ENCODE measurements at regions not wholly inside any gene's neighbourhood (a gene's known extent, or its start where the extent isn't known, plus 50 kb on each side); places are given as distances from the start of the nearest gene placed in this dataset.
"Not testable (repeated sequence)": the region's sequence is repeated elsewhere in the genome, so short reads cannot be mapped to it uniquely, and the experiment has no call there.

GRCh38 chr4:53865054-53865453 lies 199.4 kb downstream of the CHIC2 start:
- DNase-seq: no peak

- DNase-seq: no peak
Measured at GRCh38 chr4:53863736-53864365, 200.6 kb downstream of the CHIC2 start.

- DNase-seq: no peak
Measured at GRCh38 chr4:53863158-53863557, 201.2 kb downstream of the CHIC2 start.

GRCh38 chr4:53861856-53862610 lies 202.4 kb downstream of the CHIC2 start:
- DNase-seq: peak; percentile 9

DNA sequence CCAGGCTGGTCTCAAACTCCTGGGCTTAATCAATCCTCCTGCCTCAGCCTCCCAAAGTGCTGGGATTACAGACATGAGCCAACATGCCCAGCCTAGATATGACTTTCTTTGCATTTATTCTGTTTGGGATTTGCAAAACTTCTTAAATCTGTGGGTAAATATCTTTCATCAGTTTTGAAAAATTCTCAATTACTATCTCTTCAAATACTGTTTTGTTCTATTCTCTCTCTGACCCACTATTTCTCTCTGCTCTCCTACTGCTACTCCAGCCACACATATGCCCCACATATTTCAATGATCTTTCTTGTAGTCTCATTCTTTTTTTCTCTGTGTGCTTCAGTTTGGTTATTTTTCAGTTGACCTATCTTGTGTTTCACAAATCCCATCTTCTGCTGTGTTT lies 205.1 kb downstream of the CHIC2 start:
- no peak for DNase-seq

- DNase-seq: no peak
Measured at GRCh38 chr4:53858744-53859143, 205.7 kb downstream of the CHIC2 start.

- peak; percentile 67 for DNase-seq
Measured at GRCh38 chr4:53855581-53856250, 208.7 kb downstream of the CHIC2 start.

- DNase-seq: no peak
Measured at GRCh38 chr4:53854991-53855568, 209.3 kb downstream of the CHIC2 start.

DNA sequence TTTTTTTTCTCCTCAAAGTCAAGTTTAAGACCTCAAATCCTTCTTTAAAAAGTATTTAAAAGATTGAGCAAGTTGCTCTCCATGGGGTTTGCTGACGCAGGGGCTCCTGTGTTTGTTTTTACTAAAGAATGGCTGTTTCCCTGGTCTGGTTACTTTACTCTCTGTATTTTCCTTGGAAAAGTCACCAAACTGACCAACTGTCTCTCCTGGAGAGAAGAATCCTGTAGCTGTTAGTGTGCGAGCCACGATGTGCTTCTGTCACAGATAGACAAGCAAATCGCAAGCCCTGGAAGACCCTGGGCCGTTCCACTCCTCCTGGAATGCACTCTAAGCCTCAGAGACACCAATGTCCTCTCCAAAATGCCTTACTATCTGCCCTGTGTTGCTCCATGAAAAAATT lies 212.1 kb downstream of the CHIC2 start:
- DNase-seq: no peak

DNA sequence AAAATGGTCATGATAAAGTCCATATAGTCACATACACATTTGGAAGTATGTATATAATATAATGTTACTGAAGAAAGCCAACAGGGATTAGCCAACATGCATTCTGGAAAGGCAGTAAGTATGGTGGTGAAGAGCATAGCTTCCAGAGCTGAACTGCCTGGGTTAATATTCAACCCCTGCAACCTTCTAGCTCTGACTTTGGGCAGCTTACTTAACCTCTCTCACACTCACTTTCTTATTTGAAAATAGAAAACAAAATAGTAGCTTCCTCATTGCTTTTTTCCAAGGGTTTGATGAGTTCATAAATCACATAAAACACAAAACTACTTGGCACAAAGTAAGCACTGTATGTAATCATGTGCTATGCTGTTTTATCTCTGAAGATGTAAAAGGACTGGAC lies 216.4 kb downstream of the CHIC2 start:
- peak; percentile 27 for DNase-seq

GRCh38 chr4:53844551-53844950 lies 219.9 kb downstream of the CHIC2 start:
- DNase-seq: no peak

DNA sequence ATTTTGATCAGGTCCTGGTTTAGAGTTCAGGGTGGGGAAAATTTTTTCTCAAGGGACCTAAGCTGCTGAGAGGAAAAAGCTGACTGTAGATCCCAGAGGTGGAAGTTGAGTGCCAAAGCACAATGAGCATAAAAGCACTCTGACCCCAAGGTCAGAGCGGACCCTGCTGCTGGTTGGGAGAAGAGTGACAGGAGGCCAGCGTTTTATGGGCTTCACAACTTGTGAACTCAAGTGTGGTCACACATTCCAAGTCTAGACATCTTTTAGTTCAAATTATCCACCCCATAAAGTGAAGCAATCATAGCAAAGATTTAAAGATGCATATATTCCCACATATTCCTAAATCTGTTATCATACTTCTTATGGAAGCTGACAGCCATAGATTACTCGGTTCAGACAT lies 220.3 kb downstream of the CHIC2 start:
- DNase-seq: no peak

- DNase-seq: no peak
Measured at GRCh38 chr4:53841711-53842110, 222.7 kb downstream of the CHIC2 start.

DNA sequence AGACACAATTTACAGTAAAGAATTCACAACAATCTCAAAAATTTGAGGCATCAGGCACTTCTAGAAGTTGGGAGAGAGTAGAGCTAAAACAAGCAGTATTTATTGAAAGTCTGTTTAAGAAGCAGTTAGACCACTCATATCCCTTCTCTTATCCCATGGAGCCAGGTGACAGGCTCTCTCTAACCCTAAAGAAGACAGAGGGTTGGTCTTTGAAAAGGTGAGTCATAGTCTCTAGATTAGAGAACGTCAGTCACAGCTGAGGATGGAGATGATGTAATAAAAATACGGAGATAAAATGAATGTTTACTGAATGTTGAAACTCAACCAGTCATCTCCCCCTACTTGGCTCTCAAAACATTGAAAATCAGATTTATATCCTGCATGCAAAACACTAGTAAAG lies 223.8 kb downstream of the CHIC2 start:
- peak; percentile 37 for DNase-seq

DNA sequence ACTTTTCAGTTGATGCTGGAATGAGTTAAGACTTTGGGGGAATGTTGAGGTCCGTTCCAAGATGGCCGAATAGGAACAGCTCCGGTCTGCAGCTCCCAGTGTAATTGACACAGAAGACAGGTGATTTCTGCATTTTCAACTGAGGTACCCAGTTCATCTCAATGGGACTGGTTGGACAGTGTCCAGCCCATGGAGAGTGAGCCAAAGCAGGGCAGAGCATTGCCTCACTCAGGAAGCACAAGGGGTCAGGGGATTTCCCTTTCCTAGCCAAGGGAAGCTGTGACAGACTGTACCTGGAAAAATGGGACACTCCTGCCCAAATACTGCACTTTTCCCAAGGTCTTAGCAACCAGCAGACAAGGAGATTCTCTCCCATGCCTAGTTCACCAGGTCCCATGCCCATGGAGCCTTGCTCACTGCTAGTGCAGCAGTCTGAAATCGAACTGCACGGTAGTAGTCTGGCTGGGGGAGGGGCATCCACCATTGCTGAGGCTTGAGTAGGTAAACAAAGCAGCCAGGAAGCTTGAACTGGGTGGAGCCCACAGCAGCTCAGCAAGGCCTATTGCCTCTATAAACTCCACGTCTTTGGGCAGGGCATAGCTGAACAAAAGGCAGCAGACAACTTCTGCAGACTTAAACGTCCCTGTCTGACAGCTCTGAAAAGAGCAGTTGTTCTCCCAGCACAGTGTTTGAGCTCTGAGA lies 231.0 kb downstream of the CHIC2 start:
- DNase-seq: not testable (repeated sequence)

GRCh38 chr4:53832549-53832948 lies 231.9 kb downstream of the CHIC2 start:
- no peak for DNase-seq

GRCh38 chr4:53830511-53830910 lies 233.9 kb downstream of the CHIC2 start:
- no peak for DNase-seq

GRCh38 chr4:53821179-53821851 lies 230.0 kb upstream of the LNX1 start:
- DNase-seq: no peak

DNA sequence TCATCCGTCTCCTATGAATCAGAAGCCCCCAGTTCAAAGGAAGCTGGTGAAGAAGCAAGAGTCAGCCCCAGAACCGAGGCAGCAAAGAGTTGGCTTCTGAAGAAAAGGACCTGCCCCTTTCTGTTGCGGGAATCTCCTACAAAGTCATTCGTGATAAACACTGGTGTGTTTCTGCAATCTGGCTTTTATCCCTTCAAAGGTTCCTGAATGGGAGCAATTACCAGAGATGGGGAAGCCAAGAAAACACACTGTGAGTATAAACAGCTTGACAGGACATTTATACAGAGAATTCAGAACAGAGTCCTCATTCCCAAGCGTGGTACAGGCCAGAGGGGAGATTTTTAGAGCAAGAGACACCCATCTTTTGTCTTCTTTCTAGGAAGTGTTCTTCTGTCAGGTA lies 226.8 kb upstream of the LNX1 start:
- no peak for DNase-seq

- no peak for DNase-seq
Measured at GRCh38 chr4:53816561-53816960, 225.3 kb upstream of the LNX1 start.

GRCh38 chr4:53815281-53815680 lies 224.0 kb upstream of the LNX1 start:
- DNase-seq: no peak

GRCh38 chr4:53813998-53814397 lies 222.7 kb upstream of the LNX1 start:
- no peak for DNase-seq

GRCh38 chr4:53810643-53811042 lies 219.4 kb upstream of the LNX1 start:
- no peak for DNase-seq

Measured in kidney glomerular epithelial cell (primary cell).